ENCODE measurements at regions not wholly inside any gene's neighbourhood (a gene's known extent, or its start where the extent isn't known, plus 50 kb on each side); places are given as distances from the start of the nearest gene placed in this dataset.

- no peaks in the 10 kb centered on the region for H3K4me1 Mint-ChIP-seq (ENCODE audit: low read depth in 2 of 2)
- no peaks in the 10 kb centered on the region for H3K36me3 Mint-ChIP-seq (ENCODE audit: insufficient read depth)
- H3K9me3 Mint-ChIP-seq: peaks cover 0 to 5% of the 10 kb centered on the region in 2 donors
- no peak overlapping the region for H3K27ac Mint-ChIP-seq
- H3K4me3 Mint-ChIP-seq: no peak overlapping the region
- DNase-seq: no peak
- no peak for ATAC-seq (replicated peaks)
- peaks cover 4 to 10% of the 10 kb centered on the region in 2 donors for H3K27me3 Mint-ChIP-seq
Measured at GRCh38 chr9:14529629-14530028, 163.6 kb downstream of the ZDHHC21 start.

GRCh38 chr9:14529054-14529453 lies 164.2 kb downstream of the ZDHHC21 start:
- Mint-ChIP-seq H3K4me1 (ENCODE audit: low read depth in 2 of 2) (no peaks in the 10 kb centered on the region), H3K36me3 (ENCODE audit: insufficient read depth) (no peaks in the 10 kb centered on the region), H3K4me3 (no peak overlapping the region), H3K27me3 (peaks cover 0 to 4% of the 10 kb centered on the region in 2 donors), H3K27ac (no peak overlapping the region), H3K9me3 (no peaks in the 10 kb centered on the region)
- DNase-seq (no peak), ATAC-seq (replicated peaks) (no peak)

- Mint-ChIP-seq H3K9me3 (no peaks in the 10 kb centered on the region), H3K4me3 (no peak overlapping the region), H3K36me3 (ENCODE audit: insufficient read depth) (no peaks in the 10 kb centered on the region), H3K4me1 (ENCODE audit: low read depth in 2 of 2) (no peaks in the 10 kb centered on the region), H3K27me3 (no peaks in the 10 kb centered on the region), H3K27ac (no peak overlapping the region)
- ATAC-seq (replicated peaks) (no peak), DNase-seq (no peak)
Measured at GRCh38 chr9:14526504-14526903, 166.7 kb downstream of the ZDHHC21 start.

- Mint-ChIP-seq H3K9me3 (no peaks in the 10 kb centered on the region), H3K27ac (no peak overlapping the region), H3K4me1 (ENCODE audit: low read depth in 2 of 2) (no peaks in the 10 kb centered on the region), H3K36me3 (ENCODE audit: insufficient read depth) (no peaks in the 10 kb centered on the region), H3K27me3 (no peaks in the 10 kb centered on the region), H3K4me3 (no peak overlapping the region)
- no peak for ATAC-seq (replicated peaks)
- no peak for DNase-seq
Measured at GRCh38 chr9:14525856-14526255, 167.4 kb downstream of the ZDHHC21 start.

- Mint-ChIP-seq H3K4me3 (no peak overlapping the region), H3K27me3 (no peaks in the 10 kb centered on the region), H3K27ac (no peak overlapping the region), H3K9me3 (no peaks in the 10 kb centered on the region), H3K4me1 (ENCODE audit: low read depth in 2 of 2) (no peaks in the 10 kb centered on the region), H3K36me3 (ENCODE audit: insufficient read depth) (no peaks in the 10 kb centered on the region)
- DNase-seq: no peak
- no peak for ATAC-seq (replicated peaks)
Measured at GRCh38 chr9:14524873-14525515, 168.2 kb downstream of the ZDHHC21 start.

- H3K36me3 Mint-ChIP-seq (ENCODE audit: insufficient read depth): no peaks in the 10 kb centered on the region
- ATAC-seq (replicated peaks): no peak
- no peak overlapping the region for H3K27ac Mint-ChIP-seq
- no peaks in the 10 kb centered on the region for H3K9me3 Mint-ChIP-seq
- H3K27me3 Mint-ChIP-seq: no peaks in the 10 kb centered on the region
- DNase-seq: no peak
- no peaks in the 10 kb centered on the region for H3K4me1 Mint-ChIP-seq (ENCODE audit: low read depth in 2 of 2)
- H3K4me3 Mint-ChIP-seq: no peak overlapping the region
Measured at GRCh38 chr9:14523545-14523944, 169.7 kb downstream of the ZDHHC21 start.

- Mint-ChIP-seq H3K4me3 (no peak overlapping the region), H3K4me1 (ENCODE audit: low read depth in 2 of 2) (no peaks in the 10 kb centered on the region), H3K36me3 (ENCODE audit: insufficient read depth) (no peaks in the 10 kb centered on the region), H3K27ac (no peak overlapping the region), H3K27me3 (no peaks in the 10 kb centered on the region), H3K9me3 (peaks cover 0 to 2% of the 10 kb centered on the region in 2 donors)
- DNase-seq (no peak), ATAC-seq (replicated peaks) (no peak)
Measured at GRCh38 chr9:14522627-14523379, 170.4 kb downstream of the ZDHHC21 start.

- Mint-ChIP-seq H3K27me3 (peaks cover 1 to 4% of the 10 kb centered on the region in 2 donors), H3K27ac (no peak overlapping the region), H3K4me1 (ENCODE audit: low read depth in 2 of 2) (no peaks in the 10 kb centered on the region), H3K4me3 (no peak overlapping the region), H3K36me3 (ENCODE audit: insufficient read depth) (no peaks in the 10 kb centered on the region), H3K9me3 (peaks cover 0 to 2% of the 10 kb centered on the region in 2 donors)
- ATAC-seq (replicated peaks): no peak
- no peak for DNase-seq
Measured at GRCh38 chr9:14520341-14520740, 172.9 kb downstream of the ZDHHC21 start.

GRCh38 chr9:14517154-14517906 lies 175.9 kb downstream of the ZDHHC21 start:
- Mint-ChIP-seq H3K36me3 (ENCODE audit: insufficient read depth) (no peaks in the 10 kb centered on the region), H3K9me3 (peaks cover 0 to 2% of the 10 kb centered on the region in 2 donors), H3K4me3 (no peak overlapping the region), H3K4me1 (ENCODE audit: low read depth in 2 of 2) (no peaks in the 10 kb centered on the region), H3K27me3 (peaks cover 4 to 9% of the 10 kb centered on the region in 2 donors), H3K27ac (no peak overlapping the region)
- ATAC-seq (replicated peaks) (no peak), DNase-seq (no peak)

GRCh38 chr9:14516656-14517055 lies 176.6 kb downstream of the ZDHHC21 start:
- Mint-ChIP-seq H3K4me1 (ENCODE audit: low read depth in 2 of 2) (no peaks in the 10 kb centered on the region), H3K27me3 (peaks cover 4 to 9% of the 10 kb centered on the region in 2 donors), H3K9me3 (peaks cover 0 to 2% of the 10 kb centered on the region in 2 donors), H3K27ac (no peak overlapping the region), H3K36me3 (ENCODE audit: insufficient read depth) (no peaks in the 10 kb centered on the region), H3K4me3 (no peak overlapping the region)
- ATAC-seq (replicated peaks) (no peak), DNase-seq (no peak)

- DNase-seq (no peak), ATAC-seq (replicated peaks) (no peak)
- H3K27me3 Mint-ChIP-seq: peaks cover 4 to 9% of the 10 kb centered on the region in 2 donors
- H3K9me3 Mint-ChIP-seq: peaks cover 0 to 2% of the 10 kb centered on the region in 2 donors
- H3K27ac Mint-ChIP-seq: no peak overlapping the region
- H3K4me1 Mint-ChIP-seq (ENCODE audit: low read depth in 2 of 2): no peaks in the 10 kb centered on the region
- no peaks in the 10 kb centered on the region for H3K36me3 Mint-ChIP-seq (ENCODE audit: insufficient read depth)
- H3K4me3 Mint-ChIP-seq: no peak overlapping the region
Measured at GRCh38 chr9:14515571-14516198, 177.5 kb downstream of the ZDHHC21 start.

GRCh38 chr9:14515049-14515448 lies 178.2 kb downstream of the ZDHHC21 start:
- Mint-ChIP-seq H3K4me3 (no peak overlapping the region), H3K9me3 (peaks cover 0 to 2% of the 10 kb centered on the region in 2 donors), H3K27me3 (peaks cover 4 to 9% of the 10 kb centered on the region in 2 donors), H3K4me1 (ENCODE audit: low read depth in 2 of 2) (no peaks in the 10 kb centered on the region), H3K27ac (no peak overlapping the region), H3K36me3 (ENCODE audit: insufficient read depth) (no peaks in the 10 kb centered on the region)
- DNase-seq (no peak), ATAC-seq (replicated peaks) (no peak)

GRCh38 chr9:14512942-14513341 lies 180.3 kb downstream of the ZDHHC21 start:
- ATAC-seq (replicated peaks): no peak
- H3K4me1 Mint-ChIP-seq (ENCODE audit: low read depth in 2 of 2): no peaks in the 10 kb centered on the region
- DNase-seq: no peak
- no peaks in the 10 kb centered on the region for H3K36me3 Mint-ChIP-seq (ENCODE audit: insufficient read depth)
- no peak overlapping the region for H3K4me3 Mint-ChIP-seq
- peaks cover 4 to 9% of the 10 kb centered on the region in 2 donors for H3K27me3 Mint-ChIP-seq
- H3K9me3 Mint-ChIP-seq: no peaks in the 10 kb centered on the region
- H3K27ac Mint-ChIP-seq: no peak overlapping the region
